K562 (cell line): ENCODE measurements at regions not wholly inside any gene's neighbourhood (a gene's known extent, or its start where the extent isn't known, plus 50 kb on each side); places are given as distances from the start of the nearest gene placed in this dataset.

Experiments used
- ATAC-seq: fragments of 200-7000 bp; cut with Tn5 transposase; 3 replicates; pipeline ENCODE4 v1.9.1; 2020; ENCODE audit warnings: moderate library complexity
- BruUV-seq: library from RNA; stranded (reverse); fragments of 400-500 nt; replicated peaks from 2 replicates; lab custom pipeline; 2021; lab: Mats Ljungman, UMichigan
- CTCF ChIA-PET: fragments of 300-600 bp; formaldehyde crosslinking; extraction: SDS; loops from one replicate; lab custom pipeline; 2021; ENCODE audit warnings: low intra/inter-chr PET ratio; lab: Yijun Ruan, JAX
- POLR2A ChIA-PET: fragments of 300-600, 350-650 bp; sonication (Branson Sonifier 250); formaldehyde crosslinking; extraction: SDS; loops from one replicate; lab custom pipeline; 2021; ENCODE audit warnings: antibody characterized with exemption, inconsistent platforms; lab: Yijun Ruan, JAX
- DNase-seq, 4 experiments: peaks; one replicate each; pipeline versions ENCODE4 v3.0.0 to v3.0.0-alpha.2; 2011 to 2018; ENCODE audit warnings: low spot score in 3 of 4, mixed read lengths in 3 of 4; ENCODE audit errors: extremely low read depth in 1 of 4
- FAIRE-seq: peaks from 2 replicates; lab custom pipeline; 2011; peaks lifted over from hg19 to GRCh38; lab: Jason Lieb, UNC
- H2AFZ ChIP-seq: 2 replicates; pipeline ENCODE4 v1.6.0; 2011; ENCODE audit warnings: low read depth, low read length, control low read depth, inconsistent platforms
- H3K27ac ChIP-seq: fragments of 200-600 bp; 3 replicates; pipeline ENCODE4 v1.8.0; 2011; ENCODE audit warnings: low read depth, mild to moderate bottlenecking, control low read depth, inconsistent platforms, low read length, moderate library complexity, mixed read lengths; ENCODE audit errors: extremely low read depth
- H3K27me3 ChIP-seq, 2 experiments: fragments of 300-600 bp in 1 of 2; 2 replicates in 1 of 2; 3 replicates in 1 of 2; pipeline versions ENCODE4 v1.6.0 to v1.8.0; 2011; ENCODE audit warnings: inconsistent platforms in 2 of 2, low read length in 2 of 2, mild to moderate bottlenecking in 1 of 2, mixed read lengths in 1 of 2, moderate library complexity in 1 of 2; ENCODE audit not compliant: control insufficient read depth in 2 of 2, insufficient read depth in 2 of 2
- H3K36me3 ChIP-seq: fragments of 300-600 bp; 3 replicates; pipeline ENCODE4 v1.8.0; 2011; ENCODE audit warnings: mild to moderate bottlenecking, low read length, inconsistent platforms; ENCODE audit not compliant: control insufficient read depth, insufficient read depth
- H3K4me1 ChIP-seq, 2 experiments: fragments of 200-600 bp in 1 of 2; replicated peaks in 1 of 2; 2 replicates in 1 of 2; 3 replicates in 1 of 2; pipeline versions ENCODE4 v1.5.1 to v1.8.0; 2011; ENCODE audit warnings: inconsistent platforms in 2 of 2, low read length in 2 of 2, mild to moderate bottlenecking in 1 of 2, mixed read lengths in 1 of 2, moderate library complexity in 1 of 2; ENCODE audit not compliant: control insufficient read depth in 2 of 2, insufficient read depth in 2 of 2
- H3K4me2 ChIP-seq: 2 replicates; pipeline ENCODE4 v1.6.1; 2011; ENCODE audit warnings: low read length, control low read depth, inconsistent platforms, mixed read lengths; ENCODE audit not compliant: insufficient read depth
- H3K4me3 ChIP-seq: fragments of 200-600 bp; sonication (generic), shearing (Covaris generic); 2 replicates; pipeline ENCODE4 v1.5.1; 2016; ENCODE audit warnings: control low read depth, inconsistent platforms
- H3K79me2 ChIP-seq: fragments of 200-600 bp; 3 replicates; pipeline ENCODE4 v1.8.0; 2011; ENCODE audit warnings: low read length, inconsistent platforms; ENCODE audit not compliant: control insufficient read depth, insufficient read depth
- H3K9ac ChIP-seq, 2 experiments: 2 replicates each; pipeline versions ENCODE4 v1.6.0 to v1.6.1; 2011; ENCODE audit warnings: low read depth in 2 of 2, low read length in 2 of 2, control low read depth in 1 of 2, inconsistent platforms in 1 of 2, mild to moderate bottlenecking in 1 of 2, mixed read lengths in 1 of 2; ENCODE audit not compliant: insufficient read depth in 1 of 2
- H3K9me1 ChIP-seq: one replicate; pipeline ENCODE4 v1.6.0; 2011; ENCODE audit warnings: inconsistent platforms, mild to moderate bottlenecking, low read length, moderate library complexity; ENCODE audit not compliant: control insufficient read depth, insufficient read depth
- H3K9me3 ChIP-seq: replicated peaks from 2 replicates; pipeline ENCODE4 v1.5.1; 2011; ENCODE audit warnings: low read depth, low read length, inconsistent platforms; ENCODE audit not compliant: control insufficient read depth, insufficient read depth
- H4K20me1 ChIP-seq: replicated peaks from 2 replicates; pipeline ENCODE4 v1.6.1; 2011; ENCODE audit warnings: low read length, inconsistent platforms, mixed read lengths; ENCODE audit not compliant: control insufficient read depth, insufficient read depth
- CTCF ChIP-seq, 3 experiments: IDR thresholded peaks in 2 of 3; conservative IDR thresholded peaks in 1 of 3; 2 replicates each; pipeline ENCODE4 v1.5.1; 2011 to 2012; ENCODE audit warnings: low read length in 3 of 3, mild to moderate bottlenecking in 3 of 3, control low read depth in 2 of 3, improper control_type of control experiment in 1 of 3, inconsistent platforms in 1 of 3, low read depth in 1 of 3, mixed read lengths in 1 of 3, moderate library complexity in 1 of 3; ENCODE audit not compliant: insufficient read depth in 2 of 3
- whole genome bisulfite sequencing: fragments of 100-300 bp; shearing (Covaris generic); methylation state at CpG from one replicate; pipeline ENCODE4 v1.1.6; 2016; ENCODE audit warnings: low coverage, mixed read lengths; ENCODE audit not compliant: insufficient coverage; ENCODE audit errors: missing lambda C conversion rate; 5-methylcytosine and 5-hydroxymethylcytosine counted together
- in situ Hi-C: fragments of 300-500 bp; cut with MboI; formaldehyde crosslinking; loops from 4 replicates; pipeline ENCODE4 v1.15.0; 2018; ENCODE audit warnings: inconsistent platforms, mixed read lengths
- intact Hi-C: fragments of 100-400 bp; cut with micrococcal nuclease; formaldehyde crosslinking; loops from 2 replicates; pipeline ENCODE4 v1.14.2; 2022
- TF ChIP-seq, protein P1 (sequence below): fragments of 450-650 bp; IDR thresholded peaks from 2 replicates; pipeline ENCODE4 v1.6.1; 2018; ENCODE audit not compliant: partially characterized antibody

DNA sequence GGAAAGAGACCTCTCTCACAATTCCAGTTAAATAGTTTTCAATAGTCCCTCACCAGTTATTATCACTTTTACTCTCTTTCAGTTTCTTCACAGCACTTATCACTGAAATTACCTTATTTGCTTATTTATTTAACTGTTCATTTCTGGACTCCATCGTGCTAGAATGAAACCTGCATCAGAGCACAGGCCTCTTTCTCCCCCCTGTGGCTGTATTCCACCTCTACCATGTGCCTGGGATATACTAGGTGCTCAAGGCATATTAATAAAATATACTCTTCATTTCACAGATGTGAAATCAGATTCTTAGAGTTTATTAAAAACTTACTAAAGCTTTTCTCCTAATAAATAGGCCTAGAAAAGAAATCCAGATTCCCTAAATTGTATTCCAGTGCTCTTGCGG, 308.9 kb upstream of the MON1B start:
- H2AFZ ChIP-seq: no peak overlapping the region
- no peaks in the 10 kb centered on the region for H3K9me1 ChIP-seq
- H3K36me3 ChIP-seq: no peaks in the 10 kb centered on the region
- in situ Hi-C loops (no loop called here), intact Hi-C loops (no loop called here)
- H3K4me3 ChIP-seq: no peak overlapping the region
- WGBS: 4% methylated on average over 2 of the region's 2 CpGs
- no peak overlapping the region for H3K27ac ChIP-seq
- TF ChIP-seq, protein P1, sequence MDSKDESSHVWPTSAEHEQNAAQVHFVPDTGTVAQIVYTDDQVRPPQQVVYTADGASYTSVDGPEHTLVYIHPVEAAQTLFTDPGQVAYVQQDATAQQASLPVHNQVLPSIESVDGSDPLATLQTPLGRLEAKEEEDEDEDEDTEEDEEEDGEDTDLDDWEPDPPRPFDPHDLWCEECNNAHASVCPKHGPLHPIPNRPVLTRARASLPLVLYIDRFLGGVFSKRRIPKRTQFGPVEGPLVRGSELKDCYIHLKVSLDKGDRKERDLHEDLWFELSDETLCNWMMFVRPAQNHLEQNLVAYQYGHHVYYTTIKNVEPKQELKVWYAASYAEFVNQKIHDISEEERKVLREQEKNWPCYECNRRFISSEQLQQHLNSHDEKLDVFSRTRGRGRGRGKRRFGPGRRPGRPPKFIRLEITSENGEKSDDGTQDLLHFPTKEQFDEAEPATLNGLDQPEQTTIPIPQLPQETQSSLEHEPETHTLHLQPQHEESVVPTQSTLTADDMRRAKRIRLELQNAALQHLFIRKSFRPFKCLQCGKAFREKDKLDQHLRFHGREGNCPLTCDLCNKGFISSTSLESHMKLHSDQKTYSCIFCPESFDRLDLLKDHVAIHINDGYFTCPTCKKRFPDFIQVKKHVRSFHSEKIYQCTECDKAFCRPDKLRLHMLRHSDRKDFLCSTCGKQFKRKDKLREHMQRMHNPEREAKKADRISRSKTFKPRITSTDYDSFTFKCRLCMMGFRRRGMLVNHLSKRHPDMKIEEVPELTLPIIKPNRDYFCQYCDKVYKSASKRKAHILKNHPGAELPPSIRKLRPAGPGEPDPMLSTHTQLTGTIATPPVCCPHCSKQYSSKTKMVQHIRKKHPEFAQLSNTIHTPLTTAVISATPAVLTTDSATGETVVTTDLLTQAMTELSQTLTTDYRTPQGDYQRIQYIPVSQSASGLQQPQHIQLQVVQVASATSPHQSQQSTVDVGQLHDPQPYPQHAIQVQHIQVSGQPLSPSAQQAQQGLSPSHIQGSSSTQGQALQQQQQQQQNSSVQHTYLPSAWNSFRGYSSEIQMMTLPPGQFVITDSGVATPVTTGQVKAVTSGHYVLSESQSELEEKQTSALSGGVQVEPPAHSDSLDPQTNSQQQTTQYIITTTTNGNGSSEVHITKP: no peak
- TF ChIP-seq CTCF (IDR thresholded peaks at IDR 0.05 in 2 of 3, conservative IDR thresholded peaks at IDR 0.05 in 1 of 3; ENCODE audit: insufficient read depth in 2 of 3, low read depth in 1 of 3, low read length in 3 of 3): peak in 1 of 3 experiments; percentile 3; a peak in 1 of 6 replicates
- no peaks in the 10 kb centered on the region for H3K9me3 ChIP-seq
- FAIRE-seq: no peak
- ATAC-seq: no peak
- ChIA-PET CTCF (no interaction called here), POLR2A (no interaction called here)
- H3K4me1 ChIP-seq: no peaks in the 10 kb centered on the region
- no peak overlapping the region for H3K9ac ChIP-seq
- no peaks in the 10 kb centered on the region for H3K27me3 ChIP-seq
- H3K79me2 ChIP-seq: no peaks in the 10 kb centered on the region
- no peaks in the 10 kb centered on the region for H4K20me1 ChIP-seq
- BruUV-seq: no TSS peak
- DNase-seq: no peak
- H3K4me2 ChIP-seq: no peak overlapping the region
